A673 (cell line): ENCODE measurements at regions not wholly inside any gene's neighbourhood (a gene's known extent, or its start where the extent isn't known, plus 50 kb on each side); places are given as distances from the start of the nearest gene placed in this dataset.

Experiments
- BruUV-seq: library from RNA; stranded (reverse); fragments of 400-500 nt; replicated peaks from 2 replicates; lab custom pipeline; 2021; lab: Mats Ljungman, UMichigan
- CTCF ChIA-PET: fragments of 300-600 bp; sonication (Branson Sonifier 250); formaldehyde crosslinking; loops from one replicate; lab custom pipeline; 2022; ENCODE audit warnings: antibody characterized with exemption; lab: Charles Lee
- POLR2A ChIA-PET: fragments of 300-600 bp; sonication (Branson Sonifier 250); formaldehyde crosslinking; loops from one replicate; lab custom pipeline; 2022; ENCODE audit warnings: antibody characterized with exemption; ENCODE audit not compliant: low non-redundant PET; lab: Charles Lee
- DNase-seq: peaks from one replicate; pipeline ENCODE4 v3.0.0-alpha.2; 2015; ENCODE audit warnings: low spot score
- H3K27ac ChIP-seq: fragments of 200-600 bp; sonication (generic); 2 replicates; pipeline ENCODE4 v1.5.1; 2016; ENCODE audit warnings: mixed run types, low read depth, mild to moderate bottlenecking, mixed read lengths, antibody characterized with exemption, low read length; ENCODE audit not compliant: poor library complexity, severe bottlenecking
- H3K27me3 ChIP-seq: fragments of 200-600 bp; sonication (generic); replicated peaks from 2 replicates; pipeline ENCODE4 v1.6.1; 2017; ENCODE audit warnings: mixed run types, low read depth, mild to moderate bottlenecking, mixed read lengths, antibody characterized with exemption, low read length; ENCODE audit not compliant: insufficient read depth, poor library complexity
- H3K36me3 ChIP-seq: fragments of 200-600 bp; sonication (generic); 2 replicates; pipeline ENCODE4 v1.6.1; 2016; ENCODE audit warnings: mixed run types, mild to moderate bottlenecking, mixed read lengths, antibody characterized with exemption, low read length; ENCODE audit not compliant: insufficient read depth, poor library complexity, severe bottlenecking
- H3K4me1 ChIP-seq: fragments of 200-600 bp; sonication (generic); 2 replicates; pipeline ENCODE4 v1.6.1; 2017; ENCODE audit warnings: mixed run types, mild to moderate bottlenecking, mixed read lengths, antibody characterized with exemption, low read length; ENCODE audit not compliant: insufficient read depth, poor library complexity, severe bottlenecking
- H3K4me3 ChIP-seq: fragments of 200-600 bp; sonication (generic); 2 replicates; pipeline ENCODE4 v1.5.1; 2016; ENCODE audit warnings: low read depth, mixed run types, mild to moderate bottlenecking, mixed read lengths, low read length; ENCODE audit not compliant: poor library complexity, severe bottlenecking
- H3K9me3 ChIP-seq: fragments of 200-600 bp; sonication (generic); 2 replicates; pipeline ENCODE4 v1.6.1; 2016; ENCODE audit warnings: mixed run types, low read depth, mild to moderate bottlenecking, mixed read lengths, antibody characterized with exemption, low read length; ENCODE audit not compliant: poor library complexity, severe bottlenecking
- EZH2 ChIP-seq: fragments of 200-600 bp; sonication (generic); IDR thresholded peaks from 2 replicates; pipeline ENCODE4 v1.6.1; 2017; ENCODE audit warnings: borderline replicate concordance, low read depth, mild to moderate bottlenecking, mixed read lengths, antibody characterized with exemption, low read length; ENCODE audit not compliant: poor library complexity, severe bottlenecking
- intact Hi-C: fragments of 100-400 bp; cut with micrococcal nuclease; formaldehyde crosslinking; loops from one replicate; pipeline ENCODE4 v1.10.0; 2022; ENCODE audit not compliant: unreplicated experiment
- TF ChIP-seq, protein P1 (sequence below): fragments of 300-800, 200-600 bp; sonication (generic); conservative IDR thresholded peaks from 2 replicates; pipeline ENCODE4 v1.5.1; 2017; ENCODE audit warnings: low read depth, mild to moderate bottlenecking, antibody characterized with exemption, low read length, moderate library complexity, mixed read lengths

DNA sequence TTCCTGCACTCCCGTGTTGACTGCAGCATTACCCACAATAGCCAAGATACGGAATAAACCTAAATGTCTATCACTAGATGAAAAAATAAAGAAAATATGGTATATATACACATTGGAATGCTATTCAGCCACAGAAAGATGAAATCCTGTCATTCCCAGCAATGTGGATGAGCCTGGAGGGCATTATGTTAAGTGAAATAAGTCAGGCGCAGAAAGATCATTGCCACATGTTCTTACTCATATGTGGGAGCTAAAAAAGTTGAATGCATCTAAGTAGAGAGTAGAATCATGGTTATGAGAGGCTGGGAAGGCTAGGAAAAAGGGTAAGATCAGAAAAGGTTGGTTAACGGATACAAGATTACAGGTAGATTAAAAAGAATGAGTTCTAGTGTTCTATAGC is 219.1 kb upstream of the MKI67 start:
- Histone ChIP-seq H3K9me3 (no peaks in the 10 kb centered on the region), H3K27ac (no peak overlapping the region), H3K36me3 (no peaks in the 10 kb centered on the region), H3K4me3 (no peak overlapping the region), H3K4me1 (no peaks in the 10 kb centered on the region), H3K27me3 (peaks cover 94% of the 10 kb centered on the region)
- DNase-seq: no peak
- ChIA-PET CTCF (no interaction called here), POLR2A (no interaction called here)
- BruUV-seq: no TSS peak
- intact Hi-C loops: no loop called here
- TF ChIP-seq EZH2: no peak
- TF ChIP-seq, protein P1, sequence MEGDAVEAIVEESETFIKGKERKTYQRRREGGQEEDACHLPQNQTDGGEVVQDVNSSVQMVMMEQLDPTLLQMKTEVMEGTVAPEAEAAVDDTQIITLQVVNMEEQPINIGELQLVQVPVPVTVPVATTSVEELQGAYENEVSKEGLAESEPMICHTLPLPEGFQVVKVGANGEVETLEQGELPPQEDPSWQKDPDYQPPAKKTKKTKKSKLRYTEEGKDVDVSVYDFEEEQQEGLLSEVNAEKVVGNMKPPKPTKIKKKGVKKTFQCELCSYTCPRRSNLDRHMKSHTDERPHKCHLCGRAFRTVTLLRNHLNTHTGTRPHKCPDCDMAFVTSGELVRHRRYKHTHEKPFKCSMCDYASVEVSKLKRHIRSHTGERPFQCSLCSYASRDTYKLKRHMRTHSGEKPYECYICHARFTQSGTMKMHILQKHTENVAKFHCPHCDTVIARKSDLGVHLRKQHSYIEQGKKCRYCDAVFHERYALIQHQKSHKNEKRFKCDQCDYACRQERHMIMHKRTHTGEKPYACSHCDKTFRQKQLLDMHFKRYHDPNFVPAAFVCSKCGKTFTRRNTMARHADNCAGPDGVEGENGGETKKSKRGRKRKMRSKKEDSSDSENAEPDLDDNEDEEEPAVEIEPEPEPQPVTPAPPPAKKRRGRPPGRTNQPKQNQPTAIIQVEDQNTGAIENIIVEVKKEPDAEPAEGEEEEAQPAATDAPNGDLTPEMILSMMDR: no peak

DNA sequence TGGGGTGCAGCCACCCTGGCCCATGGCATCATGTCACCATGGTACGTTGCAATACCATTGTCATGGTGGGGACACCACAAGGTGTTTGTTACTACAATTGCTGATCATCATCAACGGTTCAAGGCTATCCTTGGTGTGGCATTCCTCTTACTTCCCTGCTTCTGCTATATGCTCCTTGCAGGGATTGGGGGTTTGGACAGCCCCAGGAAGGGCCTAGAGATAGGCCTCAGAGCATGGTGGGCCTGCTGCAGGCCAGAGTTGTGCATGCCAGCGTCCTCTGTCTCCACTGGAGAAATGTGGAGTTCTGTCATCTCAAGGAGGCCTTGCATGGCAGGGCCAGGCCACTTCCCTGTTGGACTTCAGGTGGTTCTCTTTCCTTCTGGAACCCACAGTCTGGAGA is 234.6 kb upstream of the MKI67 start:
- Histone ChIP-seq H3K9me3 (no peaks in the 10 kb centered on the region), H3K4me3 (no peak overlapping the region), H3K27me3 (peaks cover 39% of the 10 kb centered on the region), H3K4me1 (no peaks in the 10 kb centered on the region), H3K36me3 (no peaks in the 10 kb centered on the region), H3K27ac (no peak overlapping the region)
- CTCF ChIA-PET: no interaction called here
- DNase-seq: no peak
- POLR2A ChIA-PET: no interaction called here
- BruUV-seq: no TSS peak
- intact Hi-C loops: no loop called here
- no peak for TF ChIP-seq EZH2
- TF ChIP-seq, protein P1: no peak

DNA sequence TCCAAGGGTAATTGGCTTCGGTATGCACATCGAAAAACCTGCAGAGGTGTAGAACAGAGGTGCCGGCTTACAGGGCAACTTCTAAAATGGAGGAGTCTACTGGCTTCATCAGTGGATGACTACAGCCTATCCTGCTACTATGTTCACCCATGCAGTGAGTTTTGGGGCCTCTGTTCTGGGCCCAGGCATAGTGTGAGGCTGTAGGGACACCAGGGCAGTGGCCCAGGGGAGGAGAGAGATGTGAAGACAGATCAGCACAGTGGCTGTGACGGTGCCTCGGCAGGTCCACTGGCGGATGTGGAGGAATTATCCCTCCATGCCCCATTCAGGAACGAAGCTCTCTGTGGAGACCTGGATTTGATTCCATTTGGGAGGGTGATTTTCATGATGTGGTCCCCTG is 235.3 kb upstream of the MKI67 start:
- Histone ChIP-seq H3K4me1 (no peaks in the 10 kb centered on the region), H3K36me3 (no peaks in the 10 kb centered on the region), H3K9me3 (no peaks in the 10 kb centered on the region), H3K4me3 (no peak overlapping the region), H3K27ac (no peak overlapping the region), H3K27me3 (peaks cover 43% of the 10 kb centered on the region)
- ChIA-PET POLR2A (no interaction called here), CTCF (no interaction called here)
- no peak for DNase-seq
- TF ChIP-seq EZH2: no peak
- TF ChIP-seq, protein P1: no peak
- intact Hi-C loops: no loop called here
- BruUV-seq: no TSS peak
